A673 (cell line): ENCODE measurements at regions not wholly inside any gene's neighbourhood (a gene's known extent, or its start where the extent isn't known, plus 50 kb on each side); places are given as distances from the start of the nearest gene placed in this dataset.

Source experiments
- BruUV-seq: library from RNA; stranded (reverse); fragments of 400-500 nt; replicated peaks from 2 replicates; lab custom pipeline; 2021; lab: Mats Ljungman, UMichigan
- CTCF ChIA-PET: fragments of 300-600 bp; sonication (Branson Sonifier 250); formaldehyde crosslinking; loops from one replicate; lab custom pipeline; 2022; ENCODE audit warnings: antibody characterized with exemption; lab: Charles Lee
- POLR2A ChIA-PET: fragments of 300-600 bp; sonication (Branson Sonifier 250); formaldehyde crosslinking; loops from one replicate; lab custom pipeline; 2022; ENCODE audit warnings: antibody characterized with exemption; ENCODE audit not compliant: low non-redundant PET; lab: Charles Lee
- DNase-seq: peaks from one replicate; pipeline ENCODE4 v3.0.0-alpha.2; 2015; ENCODE audit warnings: low spot score
- H3K27ac ChIP-seq: fragments of 200-600 bp; sonication (generic); 2 replicates; pipeline ENCODE4 v1.5.1; 2016; ENCODE audit warnings: mixed run types, low read depth, mild to moderate bottlenecking, mixed read lengths, antibody characterized with exemption, low read length; ENCODE audit not compliant: poor library complexity, severe bottlenecking
- H3K27me3 ChIP-seq: fragments of 200-600 bp; sonication (generic); replicated peaks from 2 replicates; pipeline ENCODE4 v1.6.1; 2017; ENCODE audit warnings: mixed run types, low read depth, mild to moderate bottlenecking, mixed read lengths, antibody characterized with exemption, low read length; ENCODE audit not compliant: insufficient read depth, poor library complexity
- H3K36me3 ChIP-seq: fragments of 200-600 bp; sonication (generic); 2 replicates; pipeline ENCODE4 v1.6.1; 2016; ENCODE audit warnings: mixed run types, mild to moderate bottlenecking, mixed read lengths, antibody characterized with exemption, low read length; ENCODE audit not compliant: insufficient read depth, poor library complexity, severe bottlenecking
- H3K4me1 ChIP-seq: fragments of 200-600 bp; sonication (generic); 2 replicates; pipeline ENCODE4 v1.6.1; 2017; ENCODE audit warnings: mixed run types, mild to moderate bottlenecking, mixed read lengths, antibody characterized with exemption, low read length; ENCODE audit not compliant: insufficient read depth, poor library complexity, severe bottlenecking
- H3K4me3 ChIP-seq: fragments of 200-600 bp; sonication (generic); 2 replicates; pipeline ENCODE4 v1.5.1; 2016; ENCODE audit warnings: low read depth, mixed run types, mild to moderate bottlenecking, mixed read lengths, low read length; ENCODE audit not compliant: poor library complexity, severe bottlenecking
- H3K9me3 ChIP-seq: fragments of 200-600 bp; sonication (generic); 2 replicates; pipeline ENCODE4 v1.6.1; 2016; ENCODE audit warnings: mixed run types, low read depth, mild to moderate bottlenecking, mixed read lengths, antibody characterized with exemption, low read length; ENCODE audit not compliant: poor library complexity, severe bottlenecking
- EZH2 ChIP-seq: fragments of 200-600 bp; sonication (generic); IDR thresholded peaks from 2 replicates; pipeline ENCODE4 v1.6.1; 2017; ENCODE audit warnings: borderline replicate concordance, low read depth, mild to moderate bottlenecking, mixed read lengths, antibody characterized with exemption, low read length; ENCODE audit not compliant: poor library complexity, severe bottlenecking
- intact Hi-C: fragments of 100-400 bp; cut with micrococcal nuclease; formaldehyde crosslinking; loops from one replicate; pipeline ENCODE4 v1.10.0; 2022; ENCODE audit not compliant: unreplicated experiment
- TF ChIP-seq, protein P1 (sequence below): fragments of 300-800, 200-600 bp; sonication (generic); conservative IDR thresholded peaks from 2 replicates; pipeline ENCODE4 v1.5.1; 2017; ENCODE audit warnings: low read depth, mild to moderate bottlenecking, antibody characterized with exemption, low read length, moderate library complexity, mixed read lengths

DNA sequence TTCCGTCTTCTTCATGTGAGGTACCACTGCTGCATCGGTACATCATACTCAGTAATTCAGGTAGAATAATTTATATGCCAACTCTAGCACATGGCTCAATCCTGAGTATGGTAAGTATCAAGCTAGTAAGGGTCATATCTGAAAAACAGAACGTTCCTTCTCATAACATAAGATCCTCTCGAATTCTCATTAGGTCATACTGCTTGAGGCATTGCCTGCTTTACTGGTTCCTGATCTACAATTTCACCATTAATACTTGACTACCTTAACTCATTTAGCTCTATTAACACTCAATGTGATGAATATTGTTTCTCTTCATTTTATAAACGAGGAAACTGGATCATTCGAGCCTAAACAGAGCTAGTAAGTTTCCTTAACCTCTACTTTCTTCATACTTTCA is 871.6 kb downstream of the BRINP3 start:
- ChIA-PET POLR2A (no interaction called here), CTCF (no interaction called here)
- DNase-seq: no peak
- no peaks in the 10 kb centered on the region for H3K9me3 ChIP-seq
- H3K36me3 ChIP-seq: no peaks in the 10 kb centered on the region
- H3K27me3 ChIP-seq: no peaks in the 10 kb centered on the region
- no peak overlapping the region for H3K27ac ChIP-seq
- intact Hi-C loops: no loop called here
- H3K4me3 ChIP-seq: no peak overlapping the region
- TF ChIP-seq, protein P1, sequence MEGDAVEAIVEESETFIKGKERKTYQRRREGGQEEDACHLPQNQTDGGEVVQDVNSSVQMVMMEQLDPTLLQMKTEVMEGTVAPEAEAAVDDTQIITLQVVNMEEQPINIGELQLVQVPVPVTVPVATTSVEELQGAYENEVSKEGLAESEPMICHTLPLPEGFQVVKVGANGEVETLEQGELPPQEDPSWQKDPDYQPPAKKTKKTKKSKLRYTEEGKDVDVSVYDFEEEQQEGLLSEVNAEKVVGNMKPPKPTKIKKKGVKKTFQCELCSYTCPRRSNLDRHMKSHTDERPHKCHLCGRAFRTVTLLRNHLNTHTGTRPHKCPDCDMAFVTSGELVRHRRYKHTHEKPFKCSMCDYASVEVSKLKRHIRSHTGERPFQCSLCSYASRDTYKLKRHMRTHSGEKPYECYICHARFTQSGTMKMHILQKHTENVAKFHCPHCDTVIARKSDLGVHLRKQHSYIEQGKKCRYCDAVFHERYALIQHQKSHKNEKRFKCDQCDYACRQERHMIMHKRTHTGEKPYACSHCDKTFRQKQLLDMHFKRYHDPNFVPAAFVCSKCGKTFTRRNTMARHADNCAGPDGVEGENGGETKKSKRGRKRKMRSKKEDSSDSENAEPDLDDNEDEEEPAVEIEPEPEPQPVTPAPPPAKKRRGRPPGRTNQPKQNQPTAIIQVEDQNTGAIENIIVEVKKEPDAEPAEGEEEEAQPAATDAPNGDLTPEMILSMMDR: no peak
- TF ChIP-seq EZH2: no peak
- BruUV-seq: no TSS peak
- no peaks in the 10 kb centered on the region for H3K4me1 ChIP-seq

GRCh38 chr1:189606795-189607476 is 870.7 kb downstream of the BRINP3 start:
- H3K27ac ChIP-seq: no peak overlapping the region
- TF ChIP-seq, protein P1: no peak
- no peak for TF ChIP-seq EZH2
- H3K27me3 ChIP-seq: no peaks in the 10 kb centered on the region
- BruUV-seq: no TSS peak
- ChIA-PET POLR2A (no interaction called here), CTCF (no interaction called here)
- no peak for DNase-seq
- intact Hi-C loops: no loop called here
- no peak overlapping the region for H3K4me3 ChIP-seq
- no peaks in the 10 kb centered on the region for H3K9me3 ChIP-seq
- no peaks in the 10 kb centered on the region for H3K36me3 ChIP-seq
- H3K4me1 ChIP-seq: no peaks in the 10 kb centered on the region

GRCh38 chr1:189607477-189608096 is 870.1 kb downstream of the BRINP3 start:
- no peak overlapping the region for H3K27ac ChIP-seq
- CTCF ChIA-PET: no interaction called here
- TF ChIP-seq, protein P1: no peak
- no peak for TF ChIP-seq EZH2
- H3K4me1 ChIP-seq: no peaks in the 10 kb centered on the region
- no peak overlapping the region for H3K4me3 ChIP-seq
- no peaks in the 10 kb centered on the region for H3K27me3 ChIP-seq
- no peaks in the 10 kb centered on the region for H3K9me3 ChIP-seq
- DNase-seq: no peak
- POLR2A ChIA-PET: no interaction called here
- no TSS peak for BruUV-seq
- H3K36me3 ChIP-seq: no peaks in the 10 kb centered on the region
- intact Hi-C loops: no loop called here
